CD14-positive monocyte (primary cell): ENCODE measurements at regions not wholly inside any gene's neighbourhood (a gene's known extent, or its start where the extent isn't known, plus 50 kb on each side); places are given as distances from the start of the nearest gene placed in this dataset.

Experiments
- DNase-seq, 3 donors: peaks; one replicate each; pipeline ENCODE4 v3.0.0-alpha.2; 2011 to 2022
- H2AFZ ChIP-seq: 2 replicates; pipeline ENCODE4 v1.6.0; 2012; ENCODE audit warnings: mild to moderate bottlenecking, low read depth, low read length, inconsistent platforms; ENCODE audit not compliant: insufficient read depth, poor library complexity, severe bottlenecking
- H3K27ac ChIP-seq, 2 donors: 1 replicate in 1 of 2; 2 replicates in 1 of 2; pipeline ENCODE4 v1.5.1; 2012 to 2013; ENCODE audit warnings: low read length in 2 of 2, control low read depth in 1 of 2, inconsistent platforms in 1 of 2, low read depth in 1 of 2, mild to moderate bottlenecking in 1 of 2
- H3K27me3 ChIP-seq, 2 donors: one replicate each; pipeline versions ENCODE4 v1.6.0 to v1.6.1; 2011 to 2013; ENCODE audit warnings: low read length in 2 of 2; ENCODE audit not compliant: control insufficient read depth in 2 of 2, insufficient read depth in 2 of 2
- H3K36me3 ChIP-seq, 2 donors: replicated peaks in 1 of 2; 1 replicate in 1 of 2; 2 replicates in 1 of 2; pipeline versions ENCODE4 v1.5.1 to v1.6.1; 2012 to 2013; ENCODE audit warnings: low read length in 2 of 2, control low read depth in 1 of 2, inconsistent platforms in 1 of 2, mild to moderate bottlenecking in 1 of 2; ENCODE audit not compliant: insufficient read depth in 2 of 2, control insufficient read depth in 1 of 2
- H3K4me1 ChIP-seq, 2 donors: 1 replicate in 1 of 2; 2 replicates in 1 of 2; pipeline versions ENCODE4 v1.5.1 to v1.6.1; 2012 to 2013; ENCODE audit warnings: low read length in 2 of 2, control low read depth in 1 of 2, inconsistent platforms in 1 of 2, mild to moderate bottlenecking in 1 of 2, moderate library complexity in 1 of 2; ENCODE audit not compliant: insufficient read depth in 2 of 2, control insufficient read depth in 1 of 2
- H3K4me2 ChIP-seq: replicated peaks from 2 replicates; pipeline ENCODE3; 2012; ENCODE audit warnings: low read length, moderate library complexity, mild to moderate bottlenecking; ENCODE audit not compliant: poor library complexity, severe bottlenecking; ENCODE audit errors: extremely low read depth
- H3K4me3 ChIP-seq, 3 experiments: fragments of 200-600 bp in 1 of 3; sonication (generic) in 1 of 3; replicated peaks in 1 of 3; 1 replicate in 2 of 3; 2 replicates in 1 of 3; pipeline ENCODE4 v1.5.1; 2011 to 2013; ENCODE audit warnings: low read length in 3 of 3, mild to moderate bottlenecking in 3 of 3, control low read depth in 2 of 3, low read depth in 2 of 3, inconsistent platforms in 1 of 3, moderate library complexity in 1 of 3
- H3K79me2 ChIP-seq: 2 replicates; pipeline ENCODE4 v1.6.0; 2012; ENCODE audit warnings: mild to moderate bottlenecking, control low read depth, inconsistent platforms, low read length, moderate library complexity; ENCODE audit not compliant: insufficient read depth
- H3K9ac ChIP-seq: 2 replicates; pipeline ENCODE4 v1.6.0; 2017; ENCODE audit warnings: low read length, mild to moderate bottlenecking; ENCODE audit not compliant: insufficient read depth, poor library complexity, severe bottlenecking
- H3K9me3 ChIP-seq, 2 donors: replicated peaks in 1 of 2; 1 replicate in 1 of 2; 2 replicates in 1 of 2; pipeline versions ENCODE4 v1.5.1 to v1.6.1; 2012 to 2013; ENCODE audit warnings: low read length in 2 of 2, control low read depth in 1 of 2; ENCODE audit not compliant: control insufficient read depth in 1 of 2, insufficient read depth in 1 of 2
- H4K20me1 ChIP-seq: 2 replicates; pipeline ENCODE4 v1.6.0; 2012; ENCODE audit warnings: mild to moderate bottlenecking, low read length, control low read depth, moderate library complexity; ENCODE audit not compliant: insufficient read depth
- H3K27ac Mint-ChIP-seq, 7 donors: one replicate each; pipeline ENCODE4 v1.8.0; 2020; ENCODE audit warnings: mild to moderate bottlenecking in 7 of 7, mixed read lengths in 7 of 7, moderate library complexity in 6 of 7, inconsistent platforms in 2 of 7
- H3K27me3 Mint-ChIP-seq, 3 donors: one replicate each; pipeline ENCODE4 v1.8.0; 2021 to 2022; ENCODE audit warnings: low read depth in 3 of 3, mild to moderate bottlenecking in 3 of 3, mixed read lengths in 3 of 3, moderate library complexity in 3 of 3, inconsistent platforms in 1 of 3
- H3K36me3 Mint-ChIP-seq, 2 donors: one replicate each; pipeline ENCODE4 v1.8.0; 2020; ENCODE audit warnings: mixed read lengths in 2 of 2, inconsistent platforms in 1 of 2, mild to moderate bottlenecking in 1 of 2
- H3K4me1 Mint-ChIP-seq: one replicate; pipeline ENCODE4 v1.8.0; 2020; ENCODE audit warnings: mild to moderate bottlenecking, mixed read lengths
- H3K4me3 Mint-ChIP-seq, 2 donors: one replicate each; pipeline ENCODE4 v1.8.0; 2020; ENCODE audit warnings: mild to moderate bottlenecking in 2 of 2, mixed read lengths in 2 of 2, moderate library complexity in 1 of 2
- H3K9me3 Mint-ChIP-seq, 7 donors: one replicate each; pipeline ENCODE4 v1.8.0; 2020 to 2022; ENCODE audit warnings: mixed read lengths in 7 of 7, mild to moderate bottlenecking in 6 of 7, moderate library complexity in 6 of 7, inconsistent platforms in 2 of 7
- CTCF ChIP-seq: fragments of 200-600 bp; IDR thresholded peaks from one replicate; pipeline ENCODE4 v1.8.0; 2022; ENCODE audit warnings: antibody characterized with exemption, mild to moderate bottlenecking
- WGBS: methylation state at CpG from one replicate; pipeline ENCODE4 v1.1.5; 2013; ENCODE audit warnings: missing lambda C conversion rate; ENCODE audit not compliant: insufficient coverage; 5-methylcytosine and 5-hydroxymethylcytosine counted together
- intact Hi-C, 2 donors: fragments of 100-400 bp; cut with micrococcal nuclease; formaldehyde crosslinking; loops; one replicate each; pipeline versions ENCODE4 v1.15.0 to v1.15.1; 2023

- Mint-ChIP-seq H3K9me3 (peaks cover 0 to 2% (median 1%) of the 10 kb centered on the region in 7 donors), H3K4me3 (no peak overlapping the region), H3K27ac (no peak overlapping the region), H3K27me3 (peaks cover 20 to 42% (median 26%) of the 10 kb centered on the region in 3 donors), H3K4me1 (no peaks in the 10 kb centered on the region), H3K36me3 (no peaks in the 10 kb centered on the region)
- Histone ChIP-seq H3K36me3 (no peaks in the 10 kb centered on the region), H3K4me3 (no peak overlapping the region), H3K4me1 (no peaks in the 10 kb centered on the region), H3K9ac (no peak overlapping the region), H3K27me3 (peaks cover 44 to 68% of the 10 kb centered on the region in 2 donors), H3K4me2 (no peak overlapping the region), H4K20me1 (no peaks in the 10 kb centered on the region), H3K79me2 (no peaks in the 10 kb centered on the region), H3K9me3 (no peaks in the 10 kb centered on the region), H3K27ac (no peak overlapping the region), H2AFZ (no peak overlapping the region)
- no peak for DNase-seq
- TF ChIP-seq CTCF: no peak
- intact Hi-C loops: no loop called here
Measured at GRCh38 chrX:139298437-139298836, 232.1 kb upstream of the F9 start.

GRCh38 chrX:139297638-139298037 is 232.9 kb upstream of the F9 start:
- H3K4me2 ChIP-seq: no peak overlapping the region
- no peaks in the 10 kb centered on the region for H4K20me1 ChIP-seq
- intact Hi-C loops: no loop called here
- peaks cover 0 to 3% (median 2%) of the 10 kb centered on the region in 7 donors for H3K9me3 Mint-ChIP-seq
- H3K27ac ChIP-seq: no peak overlapping the region
- H3K9me3 ChIP-seq: no peaks in the 10 kb centered on the region
- no peaks in the 10 kb centered on the region for H3K36me3 Mint-ChIP-seq
- H3K79me2 ChIP-seq: no peaks in the 10 kb centered on the region
- H3K27me3 ChIP-seq: peaks cover 46 to 74% of the 10 kb centered on the region in 2 donors
- no peaks in the 10 kb centered on the region for H3K4me1 Mint-ChIP-seq
- H3K27me3 Mint-ChIP-seq: peaks cover 21 to 45% (median 27%) of the 10 kb centered on the region in 3 donors
- no peaks in the 10 kb centered on the region for H3K36me3 ChIP-seq
- no peak overlapping the region for H3K4me3 ChIP-seq
- no peak overlapping the region for H3K27ac Mint-ChIP-seq
- H2AFZ ChIP-seq: no peak overlapping the region
- TF ChIP-seq CTCF: no peak
- H3K4me1 ChIP-seq: no peaks in the 10 kb centered on the region
- no peak overlapping the region for H3K9ac ChIP-seq
- WGBS: no CpG with 5 or more reads among the region's 1 CpG
- DNase-seq: no peak
- no peak overlapping the region for H3K4me3 Mint-ChIP-seq
